GM19395 (cell line): ENCODE measurements at regions not wholly inside any gene's neighbourhood (a gene's known extent, or its start where the extent isn't known, plus 50 kb on each side); places are given as distances from the start of the nearest gene placed in this dataset.
"Not testable (repeated sequence)": the region's sequence is repeated elsewhere in the genome, so short reads cannot be mapped to it uniquely, and the experiment has no call there.

Experiments
- ATAC-seq: cut with Tn5 transposase; IDR thresholded peaks from one replicate; pipeline ENCODE4 v1.9.1; 2021; ENCODE audit warnings: mild to moderate bottlenecking, moderate library complexity; ENCODE audit not compliant: unreplicated experiment

- no peak for ATAC-seq
Measured at GRCh38 chr4:106604319-106605051, 235.9 kb upstream of the GIMD1 start.

GRCh38 chr4:106603471-106603870 lies 234.9 kb upstream of the GIMD1 start:
- ATAC-seq: no peak

GRCh38 chr4:106602711-106603110 lies 234.1 kb upstream of the GIMD1 start:
- ATAC-seq: no peak

- no peak for ATAC-seq
Measured at GRCh38 chr4:106601519-106601918, 232.9 kb upstream of the GIMD1 start.

- ATAC-seq: no peak
Measured at GRCh38 chr4:106595906-106596305, 227.3 kb upstream of the GIMD1 start.

GRCh38 chr4:106594291-106594952 lies 225.8 kb upstream of the GIMD1 start:
- ATAC-seq: no peak

- ATAC-seq: no peak
Measured at GRCh38 chr4:106588891-106589290, 220.3 kb upstream of the GIMD1 start.

GRCh38 chr4:106587558-106587957 lies 219.0 kb upstream of the GIMD1 start:
- ATAC-seq: no peak

GRCh38 chr4:106585915-106586349 lies 217.4 kb upstream of the GIMD1 start:
- no peak for ATAC-seq

- no peak for ATAC-seq
Measured at GRCh38 chr4:106584337-106584989, 215.9 kb upstream of the GIMD1 start.

GRCh38 chr4:106583567-106583966 lies 215.0 kb upstream of the GIMD1 start:
- ATAC-seq: no peak

- ATAC-seq: no peak
Measured at GRCh38 chr4:106583108-106583507, 214.5 kb upstream of the GIMD1 start.

GRCh38 chr4:106582103-106582502 lies 213.5 kb upstream of the GIMD1 start:
- ATAC-seq: no peak

GRCh38 chr4:106579236-106579635 lies 210.7 kb upstream of the GIMD1 start:
- ATAC-seq: no peak

- ATAC-seq: no peak
Measured at GRCh38 chr4:106569146-106570031, 200.8 kb upstream of the GIMD1 start.

- ATAC-seq: no peak
Measured at GRCh38 chr4:106565727-106566126, 197.1 kb upstream of the GIMD1 start.

GRCh38 chr4:106563637-106564036 lies 195.1 kb upstream of the GIMD1 start:
- ATAC-seq: not testable (repeated sequence)

- no peak for ATAC-seq
Measured at GRCh38 chr4:106551724-106552123, 183.1 kb upstream of the GIMD1 start.

GRCh38 chr4:106548446-106549044 lies 180.0 kb upstream of the GIMD1 start:
- ATAC-seq: no peak

- ATAC-seq: no peak
Measured at GRCh38 chr4:106546370-106546769, 177.8 kb upstream of the GIMD1 start.

GRCh38 chr4:106542609-106543008 lies 174.0 kb upstream of the GIMD1 start:
- not testable (repeated sequence) for ATAC-seq
